HepG2 (cell line): ENCODE measurements at regions not wholly inside any gene's neighbourhood (a gene's known extent, or its start where the extent isn't known, plus 50 kb on each side); places are given as distances from the start of the nearest gene placed in this dataset.

Experiments
- CHD2 ChIP-seq: IDR thresholded peaks from 2 replicates; pipeline ENCODE4 v1.6.1; 2011; ENCODE audit warnings: low read depth, low read length, improper control_type of control experiment
- CTCF ChIP-seq: sonication (generic); formaldehyde crosslinking; IDR thresholded peaks from 2 replicates; pipeline ENCODE4 v1.5.0; 2020; ENCODE audit warnings: mild to moderate bottlenecking, missing genetic modification reagents, moderate library complexity
- ETS1 ChIP-seq: sonication (generic); formaldehyde crosslinking; IDR thresholded peaks from 2 replicates; pipeline ENCODE4 v1.4.0; 2020; ENCODE audit warnings: missing genetic modification reagents
- FOXP1 ChIP-seq, 2 experiments: fragments of 450-650 bp in 1 of 2; IDR thresholded peaks; 2 replicates each; pipeline ENCODE4 v1.6.1; 2017 to 2018; ENCODE audit warnings: antibody characterized with exemption in 1 of 2
- ZBTB2 ChIP-seq: sonication (generic); formaldehyde crosslinking; IDR thresholded peaks from 2 replicates; pipeline ENCODE4 v1.8.0; 2022; ENCODE audit warnings: low read depth, missing genetic modification reagents

GRCh38 chr12:69123919-69124638 lies 115.3 kb upstream of the CPSF6 start:
- TF ChIP-seq CTCF (CRISPR knock-in tag) (no peak), ETS1 (no peak), CHD2 (no peak), FOXP1 (IDR thresholded peaks at IDR 0.05) (no peak), FOXP1 (CRISPR knock-in tag; IDR thresholded peaks at IDR 0.05) (no peak), ZBTB2 (no peak)
